NOMO-1 (cell line): ENCODE measurements at regions not wholly inside any gene's neighbourhood (a gene's known extent, or its start where the extent isn't known, plus 50 kb on each side); places are given as distances from the start of the nearest gene placed in this dataset.
A peak's percentile ranks its signal among the peaks of the same experiment; 100 is the strongest.
"Not testable (repeated sequence)": the region's sequence is repeated elsewhere in the genome, so short reads cannot be mapped to it uniquely, and the experiment has no call there.

Experiments used
- DNase-seq, 2 experiments: peaks; one replicate each; lab custom pipeline; 2025; ENCODE audit not compliant: unreplicated experiment in 2 of 2; lab: John Stamatoyannopoulos, UW

DNA sequence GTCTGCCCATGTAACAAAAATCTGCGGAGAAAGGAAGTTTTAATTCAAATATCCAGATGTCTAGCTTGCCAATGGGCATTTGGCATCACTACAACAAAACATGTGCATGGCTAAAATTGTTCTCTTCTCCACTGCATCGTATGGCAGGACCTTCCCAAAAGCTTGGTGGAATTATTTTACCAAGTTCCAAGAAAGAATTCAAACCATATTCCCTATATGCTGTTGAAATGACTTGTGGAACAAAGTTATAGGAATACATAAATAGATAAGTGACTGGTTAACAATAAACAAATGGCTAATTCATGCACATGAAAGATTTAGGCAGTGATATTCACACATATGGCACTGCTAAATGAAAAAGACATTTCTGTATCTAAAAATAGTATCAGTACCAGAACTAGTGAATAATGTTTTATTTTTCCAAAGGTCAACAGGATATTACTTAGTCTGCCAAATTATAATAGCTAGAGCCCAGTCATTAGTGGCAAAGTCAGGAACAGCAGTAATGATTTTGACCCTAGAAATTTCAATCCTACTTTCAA is 425.4 kb upstream of the VRK2 start:
- no peak for DNase-seq

DNA sequence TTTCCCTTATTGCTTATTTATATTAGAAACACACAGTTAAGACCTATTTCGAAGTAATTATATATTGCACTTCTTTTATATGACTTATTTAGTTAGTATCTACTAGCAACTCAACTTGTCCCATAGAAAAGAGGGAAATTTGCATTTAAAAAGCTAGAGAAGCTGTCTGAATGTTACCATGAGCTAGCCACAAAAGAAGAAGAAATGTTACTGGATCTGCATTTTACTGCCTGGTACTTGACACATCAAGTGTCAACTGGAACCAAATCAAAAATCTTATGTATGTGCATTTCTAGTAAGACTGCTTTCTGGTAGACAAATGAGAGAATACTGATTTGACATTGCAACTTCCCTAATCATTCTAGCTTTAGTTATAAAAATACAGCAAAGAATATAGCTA is 424.6 kb upstream of the VRK2 start:
- no peak for DNase-seq

DNA sequence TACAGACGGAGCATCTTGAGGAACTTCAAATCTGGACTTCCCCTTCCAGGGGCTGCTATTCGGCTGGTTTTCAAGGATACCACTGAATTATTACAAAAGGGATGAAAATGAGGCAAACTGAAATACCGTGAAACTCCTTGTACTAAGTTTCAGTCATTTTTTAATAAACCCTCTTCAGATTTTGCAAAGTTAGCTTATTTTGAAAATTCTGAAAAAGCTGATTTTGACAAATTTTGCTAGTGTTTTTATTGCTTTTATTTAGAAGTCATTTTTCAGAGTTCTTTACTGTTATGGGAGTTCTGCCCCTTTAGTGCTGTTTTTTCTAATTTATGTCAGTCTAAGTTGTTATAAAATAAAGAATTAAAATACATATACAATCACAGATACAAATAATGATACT is 390.4 kb upstream of the VRK2 start:
- peak in 1 of 2 experiments; percentile 21 for DNase-seq

DNA sequence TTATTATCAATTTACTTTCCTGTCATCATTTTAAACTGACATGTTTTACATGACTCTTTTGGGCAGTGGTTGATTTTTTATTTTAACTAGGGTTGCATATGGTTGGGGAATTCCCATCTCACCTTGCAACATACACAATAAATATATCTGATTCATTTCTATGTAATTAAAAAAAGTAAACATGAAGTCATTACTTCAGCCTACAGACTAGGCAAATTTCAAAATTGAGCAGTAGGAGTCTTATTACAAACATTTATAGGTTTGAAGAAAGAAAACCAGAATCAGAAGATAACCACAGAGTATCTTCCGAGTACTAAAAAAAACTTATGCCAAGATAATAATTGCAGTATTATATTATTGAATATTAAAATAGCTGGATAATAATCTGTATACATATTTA is 377.0 kb upstream of the VRK2 start:
- DNase-seq, result no peak

DNA sequence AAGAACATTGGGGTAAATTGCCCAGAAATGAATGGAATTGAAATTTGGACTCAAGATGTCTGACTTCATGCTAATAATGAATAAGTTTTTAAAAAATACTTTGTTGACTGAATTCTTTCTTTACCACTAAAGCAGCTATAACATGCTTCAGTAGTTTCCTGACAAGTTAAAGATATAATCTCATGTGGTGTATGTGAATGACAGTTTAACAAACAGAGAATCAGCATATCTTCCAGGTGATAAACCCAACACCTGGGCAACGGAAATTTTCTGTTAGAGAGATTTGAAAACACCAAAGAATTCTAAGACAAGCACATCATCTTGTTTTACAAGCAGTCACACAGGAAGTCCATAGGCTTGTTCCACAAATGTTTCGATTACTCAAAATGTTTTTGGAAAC is 372.6 kb upstream of the VRK2 start:
- DNase-seq, result no peak

DNA sequence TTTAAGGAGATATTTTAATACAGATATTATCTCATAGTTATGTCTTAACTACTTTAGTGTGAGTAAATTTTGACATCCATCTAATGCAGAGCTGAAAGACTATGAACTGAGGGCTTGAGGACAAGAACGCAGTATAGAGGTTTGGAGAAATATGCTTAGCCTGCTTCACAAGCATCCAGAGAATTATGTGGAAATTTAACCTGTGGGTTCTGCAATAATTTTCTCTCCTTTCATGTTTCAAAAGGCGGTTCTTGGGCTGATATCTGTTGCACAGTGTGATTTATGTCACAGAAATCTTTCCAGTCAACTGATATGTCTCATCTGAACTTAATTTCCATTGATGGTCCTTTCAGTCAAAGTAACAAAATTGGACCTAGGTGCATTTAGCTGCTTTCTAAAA is 371.9 kb upstream of the VRK2 start:
- DNase-seq, result no peak

DNA sequence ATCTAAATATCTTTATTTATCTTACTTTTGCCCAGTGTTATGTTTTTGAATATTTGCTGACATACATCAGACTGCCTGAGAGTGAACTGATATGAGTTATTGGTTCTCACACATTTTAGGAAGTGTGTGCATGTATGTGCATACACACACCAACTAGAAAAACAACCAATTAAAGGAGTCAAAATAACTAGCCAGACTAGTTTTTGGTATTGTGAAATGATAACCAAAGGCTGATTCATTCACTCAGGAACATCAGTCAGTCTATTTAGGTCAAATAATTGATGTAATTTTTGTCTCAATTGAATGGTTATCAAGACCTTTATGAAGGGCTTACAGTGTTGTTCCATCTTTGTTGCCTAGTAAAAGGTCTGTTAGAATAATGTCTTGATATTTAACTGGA is 369.3 kb upstream of the VRK2 start:
- DNase-seq, result no peak

DNA sequence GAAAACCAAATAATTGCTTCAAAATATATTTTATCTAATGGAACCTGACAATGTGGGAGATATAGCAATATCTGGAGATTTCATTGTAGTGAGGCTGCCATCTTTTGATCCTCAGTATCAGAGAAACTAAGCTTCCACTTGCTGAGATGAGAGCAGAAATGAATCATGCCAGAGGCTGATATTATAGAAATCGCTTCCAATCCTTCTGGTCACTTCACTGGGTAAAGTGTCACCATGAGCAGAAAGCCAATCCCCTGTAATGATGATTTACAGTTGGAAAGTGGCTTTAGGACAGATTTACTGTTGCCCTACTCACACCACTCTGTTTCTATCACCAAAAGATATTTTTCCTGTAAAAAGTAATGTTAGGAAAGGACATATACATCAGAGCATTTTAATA is 365.0 kb upstream of the VRK2 start:
- DNase-seq, result no peak

DNA sequence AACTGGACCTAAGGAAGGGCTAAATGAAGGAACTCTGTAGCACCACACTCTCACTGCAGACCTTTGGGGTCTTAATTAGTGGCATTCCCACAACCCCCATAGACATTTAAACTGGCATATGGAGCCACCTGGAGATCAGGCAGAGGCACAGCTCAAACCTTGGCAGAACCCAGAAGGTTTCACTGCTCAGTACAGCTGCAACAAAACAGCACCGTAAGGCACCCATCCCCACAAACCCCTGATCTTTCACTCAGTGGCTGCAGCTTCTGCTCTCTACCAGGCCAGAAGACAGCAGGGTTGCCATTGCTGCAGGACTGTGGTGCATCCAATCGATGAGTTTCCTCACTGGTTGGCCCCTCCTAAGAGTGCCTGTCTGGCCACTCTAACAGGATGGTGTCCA is 361.6 kb upstream of the VRK2 start:
- no peak for DNase-seq

DNA sequence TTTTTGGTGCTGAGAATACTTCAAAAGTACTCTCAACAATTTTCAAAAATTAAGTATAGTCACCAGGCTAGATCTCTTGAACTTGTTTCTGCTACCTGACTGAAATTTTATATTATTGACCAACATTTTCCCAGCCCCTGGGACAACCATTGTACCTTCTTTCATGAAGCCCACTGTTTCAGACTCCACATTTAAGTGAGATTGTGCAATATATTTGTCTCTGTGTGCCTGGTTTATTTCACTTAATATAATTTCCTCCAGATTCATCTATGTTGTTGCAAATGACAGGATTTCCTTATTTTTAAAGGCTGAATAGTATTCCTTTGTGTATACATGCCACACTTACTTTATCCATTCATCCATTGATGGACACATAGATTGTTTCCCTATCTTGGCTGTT is 354.2 kb upstream of the VRK2 start:
- no peak for DNase-seq

DNA sequence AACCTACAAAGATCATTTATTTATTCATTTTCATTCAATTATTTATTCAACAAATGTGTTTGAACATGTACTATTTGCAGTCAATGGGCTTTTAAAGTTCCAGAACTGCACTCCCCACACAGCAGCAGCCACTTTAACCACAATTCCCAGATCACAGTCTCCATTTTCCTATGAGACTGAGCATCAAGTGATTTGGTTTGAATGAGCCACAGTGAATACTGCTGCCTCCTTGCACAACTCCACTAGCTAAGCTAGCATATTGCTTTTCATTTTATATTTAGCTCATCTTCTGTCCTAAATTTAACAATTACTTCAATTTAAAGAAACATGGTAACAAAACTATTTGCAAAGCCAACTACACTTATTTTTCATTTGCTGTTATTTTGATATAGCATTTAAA is 353.4 kb upstream of the VRK2 start:
- no peak for DNase-seq

DNA sequence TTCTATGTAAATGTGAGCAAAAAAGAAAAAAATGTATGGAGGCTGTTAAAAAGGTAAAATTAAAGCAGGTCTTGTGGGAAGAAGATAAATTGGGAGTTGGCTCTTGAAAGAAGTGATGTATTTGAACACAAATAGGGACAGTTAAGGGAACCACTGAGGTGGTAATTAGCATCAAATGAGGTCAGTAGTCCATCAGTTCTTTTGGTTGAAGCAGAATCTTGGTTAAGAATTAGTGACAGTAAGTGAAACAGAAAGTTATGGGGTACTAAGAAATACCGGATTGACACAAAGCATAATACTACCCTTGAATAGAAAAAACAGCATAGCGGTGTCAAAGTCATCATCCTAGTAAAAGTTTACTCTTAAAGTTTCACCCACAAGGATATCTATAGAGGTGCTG is 352.6 kb upstream of the VRK2 start:
- DNase-seq, result no peak

DNA sequence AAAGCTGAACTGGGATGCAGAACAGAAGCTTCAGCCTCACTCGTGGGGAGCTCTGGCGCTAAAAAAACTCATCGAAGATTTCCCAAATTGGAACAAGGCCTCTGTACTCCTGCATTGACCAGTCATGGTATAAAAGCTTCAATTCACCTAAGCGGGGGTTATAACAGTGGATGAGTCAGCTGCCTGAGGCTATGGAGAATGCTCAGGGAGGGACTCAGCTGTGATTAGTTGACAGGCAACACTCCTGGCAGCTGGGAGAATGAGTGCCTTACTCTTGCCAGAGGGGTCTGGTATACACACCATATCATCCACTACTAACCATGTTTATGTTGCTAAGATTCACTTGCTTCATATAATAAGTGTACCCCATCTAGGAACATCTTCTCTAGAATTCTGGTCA is 350.6 kb upstream of the VRK2 start:
- no peak for DNase-seq

DNA sequence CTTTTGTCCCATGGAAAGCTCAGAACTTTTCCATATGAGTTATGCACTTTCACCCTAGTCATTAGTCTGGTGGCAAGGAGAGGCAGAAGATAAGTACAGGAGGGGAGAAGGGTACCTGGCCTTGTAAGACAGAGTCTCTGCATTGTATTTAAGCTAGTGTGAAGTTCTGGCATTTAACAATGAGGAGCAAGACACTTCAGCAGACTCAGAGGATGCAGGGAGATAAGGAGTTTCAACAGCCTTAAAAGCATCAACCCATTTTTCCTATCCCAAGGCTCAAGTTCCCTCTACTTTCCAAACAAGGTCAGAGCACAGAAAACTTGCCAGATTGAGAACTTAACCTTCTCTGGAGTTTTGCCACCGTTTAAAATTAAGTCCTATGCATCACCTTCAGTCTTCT is 348.2 kb upstream of the VRK2 start:
- no peak for DNase-seq

DNA sequence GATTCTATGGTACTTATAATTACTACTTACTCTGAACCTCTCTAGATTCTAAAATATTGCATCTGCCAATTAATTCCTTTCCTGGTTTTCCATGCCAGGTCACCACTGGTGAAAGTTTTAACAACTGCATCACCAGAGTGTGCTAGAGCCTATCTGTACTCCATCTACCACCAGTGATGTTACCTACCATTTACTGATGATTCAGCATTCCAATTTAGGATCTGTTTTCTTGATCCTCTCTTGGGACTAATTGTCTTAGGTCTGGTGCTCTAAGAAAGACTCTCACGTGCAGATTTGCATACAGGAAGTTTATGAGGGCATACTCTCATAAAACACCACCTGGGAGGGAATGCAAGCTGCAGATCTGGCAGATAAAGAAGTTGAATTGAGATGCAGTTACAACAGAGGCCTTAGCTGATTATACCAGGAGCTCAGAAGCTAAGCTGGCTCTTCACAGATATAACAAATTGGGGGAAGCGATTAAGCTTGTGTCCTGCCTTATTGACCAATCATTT is 347.6 kb upstream of the VRK2 start:
- DNase-seq, result no peak

DNA sequence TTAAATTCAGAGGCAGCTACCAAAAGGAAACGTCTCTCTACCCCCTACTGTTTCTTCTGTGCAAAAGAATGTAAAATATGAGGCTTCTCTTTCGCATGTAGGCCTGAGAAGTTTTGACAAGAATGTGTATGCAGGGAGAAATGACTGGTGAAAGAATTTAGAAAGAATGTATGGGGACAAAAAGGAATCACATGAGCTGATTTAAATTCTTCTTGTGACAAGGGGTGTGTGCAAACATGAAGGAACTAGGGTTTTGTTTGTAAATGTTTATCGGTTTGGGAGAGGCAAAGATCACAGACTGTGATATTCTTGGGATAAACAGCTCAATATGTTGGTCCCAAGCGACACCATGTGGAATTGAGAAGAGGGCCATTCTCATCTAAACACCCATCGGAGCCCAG is 345.2 kb upstream of the VRK2 start:
- no peak for DNase-seq

DNA sequence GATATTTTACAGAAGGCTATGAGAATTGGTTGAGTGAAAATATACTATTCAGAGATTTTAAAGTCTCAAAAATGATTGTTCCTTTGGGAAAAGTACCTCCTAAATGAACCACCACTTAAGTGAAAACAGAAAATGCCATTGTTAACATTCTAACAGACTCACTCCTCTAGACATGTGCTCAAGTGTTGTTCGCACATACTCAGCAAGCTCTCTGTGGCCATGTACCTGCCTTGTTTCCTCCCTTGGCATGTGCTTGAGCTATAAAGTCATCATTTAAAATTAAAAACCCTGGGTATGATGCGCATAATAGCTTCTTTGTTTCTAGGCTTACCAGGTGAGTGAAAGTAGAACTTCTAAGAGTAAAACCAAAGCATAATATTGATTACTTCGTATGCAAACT is 343.2 kb upstream of the VRK2 start:
- DNase-seq, result no peak

DNA sequence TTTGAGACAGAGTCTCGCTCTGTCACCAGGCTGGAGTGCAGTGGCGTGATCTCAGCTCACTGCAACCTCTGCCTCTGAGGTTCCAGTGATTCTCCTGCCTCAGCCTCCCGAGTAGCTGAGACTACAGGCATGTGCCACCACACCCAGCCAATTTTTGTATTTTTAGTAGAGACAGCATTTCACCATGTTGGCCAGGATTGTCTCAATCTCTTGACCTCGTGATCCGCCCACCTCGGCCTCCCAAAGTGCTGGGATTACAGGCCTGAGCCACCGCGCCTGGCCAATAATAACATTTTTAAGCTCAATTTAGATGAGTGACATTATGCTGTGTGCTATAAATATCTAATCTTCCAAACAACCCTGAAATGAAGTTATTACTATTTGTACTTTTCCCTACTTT is 338.8 kb upstream of the VRK2 start:
- not testable (repeated sequence) for DNase-seq

DNA sequence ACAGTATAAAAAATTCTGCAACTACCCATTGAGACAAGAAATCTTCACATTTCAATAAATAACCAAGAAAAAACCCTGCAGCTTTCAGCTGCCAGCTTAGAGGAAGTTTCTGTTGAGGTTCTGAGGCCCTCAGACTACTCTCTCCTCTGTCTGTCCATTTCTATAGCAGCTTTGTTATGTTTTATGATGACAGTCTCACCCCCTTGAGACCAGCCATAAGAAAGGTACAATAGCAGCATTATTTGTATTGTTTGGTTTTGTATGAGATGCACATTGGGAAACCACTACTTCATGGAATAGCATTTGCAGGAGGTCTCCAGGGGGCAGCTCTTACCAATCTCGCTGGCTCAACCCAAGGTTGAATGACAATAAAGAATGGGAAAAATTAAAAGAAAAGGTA is 334.6 kb upstream of the VRK2 start:
- DNase-seq, result no peak

DNA sequence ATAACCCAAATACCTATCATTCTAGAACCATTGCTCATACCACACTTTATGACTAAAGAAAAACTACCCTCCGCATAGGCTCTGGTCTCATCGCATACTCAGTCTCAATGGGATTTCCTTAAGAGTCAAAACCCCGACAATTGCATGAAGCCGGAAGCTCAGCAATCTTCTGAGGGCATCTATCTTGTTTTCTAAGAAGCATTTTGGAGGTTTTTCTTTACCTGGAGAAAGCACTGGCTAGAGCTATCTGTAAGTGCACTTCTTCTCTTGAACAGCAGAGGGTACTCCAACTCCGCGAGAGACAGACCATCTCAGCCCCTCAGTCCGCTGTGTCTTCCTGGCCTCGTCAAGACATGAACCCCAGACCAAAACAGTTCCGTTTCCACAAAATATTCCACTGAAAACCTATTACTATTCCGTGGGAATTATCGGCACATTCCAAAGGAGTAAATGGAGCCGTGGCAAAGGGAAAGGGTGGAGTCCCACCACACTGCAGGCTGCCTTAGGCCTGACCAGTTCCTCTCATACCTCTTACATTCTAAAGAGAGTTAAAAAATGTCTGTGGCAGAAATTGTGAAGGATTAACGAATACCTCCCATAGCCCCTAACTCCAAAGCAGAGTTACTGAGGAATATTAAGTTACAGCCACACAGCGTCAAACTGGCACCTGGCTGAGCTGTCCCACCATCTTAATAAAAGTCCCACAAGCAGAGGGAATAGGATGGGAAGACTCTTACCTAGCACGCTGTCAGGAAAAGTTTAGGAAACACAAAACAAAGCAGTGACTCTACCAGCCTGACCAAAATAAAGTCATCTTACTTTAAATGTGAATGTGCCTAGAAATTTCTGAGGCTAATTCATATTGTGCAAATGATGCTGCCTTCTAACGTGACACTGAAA is 325.6 kb upstream of the VRK2 start:
- peak; percentile 35 to 69 for DNase-seq

DNA sequence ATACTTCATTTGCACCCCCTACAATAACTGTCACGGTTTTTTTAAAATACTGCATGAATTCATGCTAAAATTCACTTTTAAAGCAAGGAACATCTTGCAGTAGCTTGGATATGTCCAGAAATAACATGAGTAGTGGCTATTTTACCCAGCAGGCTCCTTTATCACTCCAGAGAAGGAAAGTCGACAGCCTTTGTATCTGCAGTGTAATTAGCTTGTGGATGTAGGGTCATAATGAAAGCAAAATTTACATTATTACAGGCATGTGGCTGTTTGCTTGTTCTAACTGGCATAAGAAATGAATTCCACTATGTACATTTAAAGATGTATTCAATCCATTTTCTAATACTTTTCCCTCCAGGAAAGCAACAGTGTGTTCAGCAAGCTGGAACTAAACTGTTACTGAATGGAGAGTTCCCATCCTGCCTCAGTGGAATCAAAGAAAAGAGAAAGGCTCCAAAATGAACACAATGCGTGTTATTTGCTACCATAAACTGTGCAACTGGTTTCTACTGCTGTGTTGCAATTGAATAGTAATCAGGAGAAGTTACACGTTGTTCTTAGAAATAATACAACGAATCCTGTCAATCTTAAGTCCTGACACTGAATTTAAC is 321.2 kb upstream of the VRK2 start:
- DNase-seq, result no peak

DNA sequence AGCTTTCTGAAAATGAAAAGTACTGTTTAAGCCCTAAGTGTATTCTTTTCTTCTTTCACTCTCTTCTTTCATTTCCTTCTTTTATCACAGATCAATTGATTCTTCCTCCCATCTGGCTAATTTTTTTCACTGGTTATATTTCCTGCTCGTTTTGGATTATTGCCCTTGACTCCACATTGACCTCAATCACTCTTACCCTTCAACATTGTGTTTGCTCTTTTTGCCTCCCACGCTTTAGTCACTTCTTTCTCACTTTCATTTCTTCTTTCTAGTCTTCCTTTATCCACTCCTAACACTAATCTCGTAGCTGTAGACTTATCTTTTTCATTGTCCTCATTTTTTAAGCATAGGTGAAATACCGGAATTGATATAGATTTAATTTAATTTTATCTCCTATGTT is 320.3 kb upstream of the VRK2 start:
- no peak for DNase-seq
